H1 (cell line): ENCODE measurements at regions not wholly inside any gene's neighbourhood (a gene's known extent, or its start where the extent isn't known, plus 50 kb on each side); places are given as distances from the start of the nearest gene placed in this dataset.

Source experiments
- CTCF ChIA-PET: fragments of 300-600 bp; sonication (Branson Sonifier 250); formaldehyde crosslinking; loops from one replicate; lab custom pipeline; 2021; ENCODE audit not compliant: partially characterized antibody; lab: Charles Lee
- POLR2A ChIA-PET: fragments of 300-600 bp; sonication (Branson Sonifier 250); formaldehyde crosslinking; loops from one replicate; lab custom pipeline; 2021; ENCODE audit warnings: inconsistent platforms; ENCODE audit not compliant: partially characterized antibody; lab: Charles Lee
- DNase-seq, 2 experiments: peaks; one replicate each; pipeline versions ENCODE4 v3.0.0 to v3.0.0-alpha.2; 2010 to 2022; ENCODE audit warnings: low spot score in 2 of 2, low read depth in 1 of 2, mixed read lengths in 1 of 2
- FAIRE-seq: peaks from 2 replicates; lab custom pipeline; 2011; peaks lifted over from hg19 to GRCh38; lab: Jason Lieb, UNC
- H2AFZ ChIP-seq: 2 replicates; pipeline ENCODE4 v1.8.1; 2012; ENCODE audit warnings: low read length, inconsistent platforms
- H2AK5ac ChIP-seq: 2 replicates; pipeline ENCODE4 v1.6.1; 2013; ENCODE audit warnings: low read depth, low read length
- H2BK120ac ChIP-seq: replicated peaks from 2 replicates; pipeline ENCODE3; 2013; ENCODE audit warnings: low read depth, low read length, inconsistent platforms
- H2BK12ac ChIP-seq: 2 replicates; pipeline ENCODE4 v1.6.1; 2013; ENCODE audit warnings: low read depth, low read length
- H2BK15ac ChIP-seq: 2 replicates; pipeline ENCODE4 v1.6.1; 2013; ENCODE audit warnings: low read length
- H2BK20ac ChIP-seq: 2 replicates; pipeline ENCODE4 v1.6.1; 2013; ENCODE audit warnings: low read length
- H2BK5ac ChIP-seq: 2 replicates; pipeline ENCODE4 v1.6.1; 2013; ENCODE audit warnings: low read depth, low read length
- H3K14ac ChIP-seq: 2 replicates; pipeline ENCODE4 v1.6.1; 2013; ENCODE audit warnings: inconsistent platforms; ENCODE audit not compliant: insufficient read length
- H3K18ac ChIP-seq: 2 replicates; pipeline ENCODE4 v1.6.1; 2013; ENCODE audit warnings: low read length; ENCODE audit errors: extremely low read depth
- H3K23ac ChIP-seq: 2 replicates; pipeline ENCODE4 v1.6.1; 2013; ENCODE audit warnings: inconsistent platforms; ENCODE audit not compliant: insufficient read length
- H3K23me2 ChIP-seq: 2 replicates; pipeline ENCODE4 v1.6.1; 2013; ENCODE audit warnings: low read depth, low read length
- H3K27ac ChIP-seq: 2 replicates; pipeline ENCODE4 v1.6.1; 2011; ENCODE audit warnings: low read depth, low read length, inconsistent platforms
- H3K27me3 ChIP-seq, 4 experiments: replicated peaks in 1 of 4; 1 replicate in 1 of 4; 2 replicates in 3 of 4; pipeline versions ENCODE4 v1.6.1 to v1.8.1; 2011 to 2013; ENCODE audit warnings: low read length in 3 of 4, mild to moderate bottlenecking in 3 of 4, inconsistent platforms in 2 of 4, mixed read lengths in 2 of 4, moderate library complexity in 1 of 4; ENCODE audit not compliant: control insufficient read depth in 3 of 4, insufficient read depth in 3 of 4; ENCODE audit errors: extremely low read depth in 1 of 4
- H3K36me3 ChIP-seq, 4 experiments: 2 replicates each; pipeline versions ENCODE4 v1.6.1 to v1.8.1; 2011 to 2013; ENCODE audit warnings: mild to moderate bottlenecking in 4 of 4, low read length in 3 of 4, moderate library complexity in 2 of 4, control low read depth in 1 of 4, inconsistent platforms in 1 of 4; ENCODE audit not compliant: insufficient read depth in 4 of 4, control insufficient read depth in 2 of 4
- H3K4ac ChIP-seq: replicated peaks from 2 replicates; pipeline ENCODE3; 2013; ENCODE audit warnings: low read length, low read depth, mixed read lengths, inconsistent platforms; ENCODE audit not compliant: insufficient read length
- H3K4me1 ChIP-seq, 4 experiments: replicated peaks in 1 of 4; 1 replicate in 1 of 4; 2 replicates in 3 of 4; pipeline versions ENCODE4 v1.6.1 to v1.8.1; 2011 to 2013; ENCODE audit warnings: low read length in 3 of 4, inconsistent platforms in 2 of 4, mixed read lengths in 1 of 4; ENCODE audit not compliant: insufficient read depth in 4 of 4, control insufficient read depth in 3 of 4
- H3K4me2 ChIP-seq, 2 experiments: 2 replicates each; pipeline versions ENCODE4 v1.6.1 to v1.8.1; 2011 to 2013; ENCODE audit warnings: low read depth in 2 of 2, low read length in 2 of 2, control low read depth in 1 of 2, inconsistent platforms in 1 of 2, mild to moderate bottlenecking in 1 of 2; ENCODE audit not compliant: insufficient read depth in 1 of 2
- H3K4me3 ChIP-seq, 4 experiments: fragments of 200-600, 300-600 bp in 1 of 4; sonication (generic), shearing (Covaris generic), sonication (Bioruptor Twin) in 1 of 4; 2 replicates each; pipeline versions ENCODE4 v1.5.1 to v1.8.1; 2011 to 2016; ENCODE audit warnings: low read length in 4 of 4, low read depth in 3 of 4, control low read depth in 2 of 4, inconsistent platforms in 2 of 4, mild to moderate bottlenecking in 2 of 4, mixed read lengths in 1 of 4, moderate library complexity in 1 of 4; ENCODE audit not compliant: insufficient read depth in 2 of 4; ENCODE audit errors: extremely low read depth in 1 of 4
- H3K56ac ChIP-seq: replicated peaks from 2 replicates; pipeline ENCODE3; 2013; ENCODE audit warnings: low read depth, mild to moderate bottlenecking, mixed read lengths, low read length, inconsistent platforms; ENCODE audit not compliant: insufficient read length
- H3K79me1 ChIP-seq: 2 replicates; pipeline ENCODE4 v1.6.1; 2013; ENCODE audit warnings: low read depth, low read length, control low read depth
- H3K79me2 ChIP-seq, 2 experiments: 2 replicates each; pipeline versions ENCODE4 v1.6.1 to v1.8.1; 2012 to 2013; ENCODE audit warnings: low read length in 2 of 2, mild to moderate bottlenecking in 2 of 2, inconsistent platforms in 1 of 2; ENCODE audit not compliant: insufficient read depth in 2 of 2, control insufficient read depth in 1 of 2
- H3K9ac ChIP-seq, 4 experiments: replicated peaks in 1 of 4; 1 replicate in 1 of 4; 2 replicates in 3 of 4; pipeline versions ENCODE4 v1.6.1 to v1.8.1; 2011 to 2013; ENCODE audit warnings: low read depth in 3 of 4, low read length in 3 of 4, control low read depth in 2 of 4, mild to moderate bottlenecking in 2 of 4, moderate library complexity in 2 of 4, inconsistent platforms in 1 of 4; ENCODE audit errors: extremely low read depth in 1 of 4
- H3K9me3 ChIP-seq, 2 experiments: 2 replicates each; pipeline versions ENCODE4 v1.6.1 to v1.8.1; 2012 to 2013; ENCODE audit warnings: mild to moderate bottlenecking in 2 of 2, moderate library complexity in 2 of 2, control low read depth in 1 of 2, inconsistent platforms in 1 of 2, low read depth in 1 of 2, low read length in 1 of 2, mixed read lengths in 1 of 2; ENCODE audit not compliant: insufficient read depth in 2 of 2
- H4K20me1 ChIP-seq, 2 experiments: replicated peaks in 1 of 2; 2 replicates each; pipeline versions ENCODE3 to v1.8.1; 2011 to 2013; ENCODE audit warnings: inconsistent platforms in 2 of 2, low read length in 2 of 2, mild to moderate bottlenecking in 1 of 2; ENCODE audit not compliant: insufficient read depth in 2 of 2, control insufficient read depth in 1 of 2
- H4K5ac ChIP-seq: 2 replicates; pipeline ENCODE4 v1.6.1; 2013; ENCODE audit warnings: low read length, low read depth, mixed read lengths, inconsistent platforms; ENCODE audit not compliant: insufficient read length
- H4K8ac ChIP-seq: 2 replicates; pipeline ENCODE4 v1.8.0; 2013; ENCODE audit warnings: mild to moderate bottlenecking, moderate library complexity, low read length, inconsistent platforms; ENCODE audit not compliant: insufficient read depth; ENCODE audit errors: extremely low read depth
- H4K91ac ChIP-seq: replicated peaks from 2 replicates; pipeline ENCODE3; 2013; ENCODE audit warnings: low read length, mixed read lengths, inconsistent platforms; ENCODE audit not compliant: insufficient read length
- CBX5 ChIP-seq: fragments of 300-800, 300-1000 bp; sonication (generic); IDR thresholded peaks from 2 replicates; pipeline ENCODE4 v1.7.1; 2016; ENCODE audit warnings: antibody characterized with exemption, low read length, low read depth
- EZH2 ChIP-seq: fragments of 200-600 bp; sonication (generic); IDR thresholded peaks from 2 replicates; pipeline ENCODE4 v1.7.1; 2012; ENCODE audit warnings: low read depth, mild to moderate bottlenecking, moderate library complexity, low read length, inconsistent platforms; ENCODE audit not compliant: severe bottlenecking
- FOSL1 ChIP-seq: IDR thresholded peaks from 2 replicates; pipeline ENCODE4 v1.6.1; 2011; ENCODE audit warnings: mild to moderate bottlenecking, low read depth, low read length, moderate library complexity; ENCODE audit not compliant: insufficient read depth
- RXRA ChIP-seq: IDR thresholded peaks from 2 replicates; pipeline ENCODE4 v1.6.1; 2011; ENCODE audit warnings: low read depth, mild to moderate bottlenecking, low read length, moderate library complexity; ENCODE audit not compliant: insufficient read depth
- SAP30 ChIP-seq: fragments of 300-600 bp; sonication (generic); IDR thresholded peaks from 2 replicates; pipeline ENCODE4 v1.7.1; 2012; ENCODE audit warnings: low read length, moderate library complexity, mild to moderate bottlenecking, inconsistent platforms; ENCODE audit not compliant: insufficient read depth, insufficient replicate concordance
- SIX5 ChIP-seq: IDR thresholded peaks from 2 replicates; pipeline ENCODE4 v1.6.1; 2011; ENCODE audit warnings: mild to moderate bottlenecking, low read depth, low read length
- SP4 ChIP-seq: IDR thresholded peaks from 2 replicates; pipeline ENCODE4 v1.6.1; 2012; ENCODE audit warnings: low read length, inconsistent platforms
- SUZ12 ChIP-seq: fragments of 200-600 bp; sonication (generic); IDR thresholded peaks from 2 replicates; pipeline ENCODE4 v1.6.1; 2012; ENCODE audit warnings: mild to moderate bottlenecking, inconsistent platforms, low read length, moderate library complexity, mixed read lengths
- WGBS, 2 experiments: shearing (Covaris generic) in 1 of 2; methylation state at CpG; one replicate each; pipeline versions ENCODE4 v1.1.6 to v1.1.7; 2013 to 2015; ENCODE audit warnings: low lambda C conversion rate in 2 of 2, mixed read lengths in 2 of 2, inconsistent platforms in 1 of 2, low coverage in 1 of 2, missing lambda C conversion rate in 1 of 2; ENCODE audit not compliant: insufficient replicate concordance in 2 of 2, insufficient coverage in 1 of 2, insufficient read length in 1 of 2; ENCODE audit errors: extremely low coverage in 1 of 2, missing lambda C conversion rate in 1 of 2; 5-methylcytosine and 5-hydroxymethylcytosine counted together
- TF ChIP-seq, protein P1 (sequence below): IDR thresholded peaks from 2 replicates; pipeline ENCODE4 v1.6.1; 2011; ENCODE audit warnings: low read depth, mild to moderate bottlenecking, low read length; ENCODE audit not compliant: insufficient read depth

DNA sequence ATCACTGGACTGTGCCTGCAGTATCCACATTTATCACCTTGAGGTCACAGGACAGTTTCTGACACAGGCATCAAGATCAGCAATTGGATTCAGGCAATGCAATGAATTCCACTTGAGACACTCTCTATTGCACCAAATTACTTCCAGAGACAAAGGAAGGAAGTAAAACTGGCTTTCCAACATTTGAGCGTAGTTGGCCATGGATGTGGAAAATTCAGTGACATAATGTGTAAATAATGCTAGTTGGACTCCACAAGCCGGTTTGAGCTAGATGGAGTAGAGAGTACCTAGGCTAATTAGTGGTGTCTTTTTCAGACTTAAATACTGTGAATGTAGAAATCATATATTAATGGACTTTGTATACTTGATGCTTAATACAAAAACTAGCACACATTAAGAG is 168.3 kb upstream of the SYT1 start:
- no peak overlapping the region for H2BK20ac ChIP-seq
- H2BK5ac ChIP-seq, result no peak overlapping the region
- no peaks in the 10 kb centered on the region for H3K4me1 ChIP-seq
- H3K79me1 ChIP-seq, result no peaks in the 10 kb centered on the region
- peaks cover 0 to 3% of the 10 kb centered on the region in 2 experiments; a peak in 1 of 4 replicates for H3K9me3 ChIP-seq
- no peaks in the 10 kb centered on the region for H3K79me2 ChIP-seq
- no peak overlapping the region for H3K4ac ChIP-seq
- H3K36me3 ChIP-seq, result no peaks in the 10 kb centered on the region
- H2AFZ ChIP-seq, result no peak overlapping the region
- no peaks in the 10 kb centered on the region for H4K20me1 ChIP-seq
- TF ChIP-seq CBX5 (no peak), FOSL1 (no peak), SIX5 (no peak), SAP30 (no peak), SP4 (no peak), SUZ12 (no peak), EZH2 (no peak), RXRA (no peak)
- TF ChIP-seq, protein P1, sequence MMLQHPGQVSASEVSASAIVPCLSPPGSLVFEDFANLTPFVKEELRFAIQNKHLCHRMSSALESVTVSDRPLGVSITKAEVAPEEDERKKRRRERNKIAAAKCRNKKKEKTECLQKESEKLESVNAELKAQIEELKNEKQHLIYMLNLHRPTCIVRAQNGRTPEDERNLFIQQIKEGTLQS, result no peak
- no peak overlapping the region for H2BK120ac ChIP-seq
- H4K5ac ChIP-seq, result no peak overlapping the region
- H4K8ac ChIP-seq, result no peak overlapping the region
- FAIRE-seq (no peak), DNase-seq (no peak)
- H3K4me3 ChIP-seq, result no peak overlapping the region
- no peaks in the 10 kb centered on the region for H3K23me2 ChIP-seq
- H2AK5ac ChIP-seq, result no peak overlapping the region
- POLR2A ChIA-PET, result no interaction called here
- no peak overlapping the region for H3K27ac ChIP-seq
- H3K14ac ChIP-seq, result no peak overlapping the region
- H3K27me3 ChIP-seq, result no peaks in the 10 kb centered on the region
- WGBS, 2 experiments, result 95% methylated on average over 2 of the region's 2 CpGs; no CpG with 5 or more reads in 1 of the 2 experiments
- H2BK15ac ChIP-seq, result no peak overlapping the region
- H3K9ac ChIP-seq, result no peak overlapping the region
- H2BK12ac ChIP-seq, result no peak overlapping the region
- H4K91ac ChIP-seq, result no peak overlapping the region
- H3K4me2 ChIP-seq, result no peak overlapping the region
- CTCF ChIA-PET, result no interaction called here
- no peak overlapping the region for H3K18ac ChIP-seq
- H3K23ac ChIP-seq, result no peak overlapping the region
- no peak overlapping the region for H3K56ac ChIP-seq
